ENCODE measurements at regions not wholly inside any gene's neighbourhood (a gene's known extent, or its start where the extent isn't known, plus 50 kb on each side); places are given as distances from the start of the nearest gene placed in this dataset.

DNA sequence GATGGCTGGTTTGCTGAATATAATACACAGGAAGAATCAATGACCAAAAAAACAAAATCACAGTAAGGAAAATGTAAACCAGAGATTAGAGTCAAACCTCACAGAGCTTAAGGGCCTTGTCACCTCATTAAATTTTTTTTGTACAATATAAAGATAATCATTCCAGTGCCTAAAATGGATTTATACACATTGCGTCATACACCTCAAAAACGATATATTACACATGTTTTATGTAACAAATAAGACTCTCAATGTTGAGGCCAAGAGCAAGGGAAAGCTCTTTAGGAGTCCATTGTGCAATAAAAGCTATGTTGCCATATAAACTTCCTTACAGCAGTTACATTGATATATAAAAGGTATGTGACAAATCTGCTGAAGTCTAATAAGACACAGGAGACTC is 856.7 kb upstream of the SLITRK1 start:
- Histone ChIP-seq H3K4me1 (ENCODE audit: insufficient read depth) (no peaks in the 10 kb centered on the region), H3K4me2 (no peak overlapping the region), H3K27me3 (ENCODE audit: insufficient read depth) (no peaks in the 10 kb centered on the region), H3K9me2 (ENCODE audit: insufficient read depth) (peaks cover 6% of the 10 kb centered on the region; the same call in 1 of the 2 replicates), H4K20me1 (replicated peaks; ENCODE audit: insufficient read depth) (no peaks in the 10 kb centered on the region), H3K4me3 (no peak overlapping the region), H3K36me3 (ENCODE audit: insufficient read depth) (no peaks in the 10 kb centered on the region), H3F3A (replicated peaks; ENCODE audit: low read depth) (no peaks in the 10 kb centered on the region), H3K79me2 (replicated peaks; ENCODE audit: insufficient read depth) (no peaks in the 10 kb centered on the region), H2AFZ (no peak overlapping the region), H3K27ac (ENCODE audit: low read depth) (no peak overlapping the region)
- Mint-ChIP-seq H3K36me3 (ENCODE audit: low read depth) (no peaks in the 10 kb centered on the region), H3K27me3 (ENCODE audit: insufficient read depth, low read depth, poor library complexity) (no peaks in the 10 kb centered on the region), H3K9me3 (no peaks in the 10 kb centered on the region), H3K4me3 (no peak overlapping the region), H3K27ac (no peak overlapping the region), H3K4me1 (peaks cover 6% of the 10 kb centered on the region; the same call in 2 of the 3 replicates)
- DNase-seq (ENCODE audit: low spot score) (no peak), ATAC-seq (no peak)
- TF ChIP-seq NANOG (IDR thresholded peaks at IDR 0.05; ENCODE audit: borderline replicate concordance) (no peak), POLR2AphosphoS5 (IDR thresholded peaks at IDR 0.05; ENCODE audit: low read depth) (no peak), ZNF114 (CRISPR knock-in tag; IDR thresholded peaks at IDR 0.05) (no peak), REST (IDR thresholded peaks at IDR 0.05; ENCODE audit: unreplicated experiment) (no peak), STAT1 (IDR thresholded peaks at IDR 0.05; ENCODE audit: unreplicated experiment) (no peak), ZNF462 (CRISPR knock-in tag; IDR thresholded peaks at IDR 0.05) (no peak), CREB1 (CRISPR knock-in tag; IDR thresholded peaks at IDR 0.05; ENCODE audit: low read depth) (no peak), CTCF (conservative IDR thresholded peaks at IDR 0.05; ENCODE audit: low read depth in 2 of 2) (no peak), EZH2 (IDR thresholded peaks at IDR 0.05; ENCODE audit: low read depth, unreplicated experiment) (no peak), ZNF331 (CRISPR knock-in tag; IDR thresholded peaks at IDR 0.05; ENCODE audit: low read depth) (no peak)
- TF ChIP-seq, protein P1, sequence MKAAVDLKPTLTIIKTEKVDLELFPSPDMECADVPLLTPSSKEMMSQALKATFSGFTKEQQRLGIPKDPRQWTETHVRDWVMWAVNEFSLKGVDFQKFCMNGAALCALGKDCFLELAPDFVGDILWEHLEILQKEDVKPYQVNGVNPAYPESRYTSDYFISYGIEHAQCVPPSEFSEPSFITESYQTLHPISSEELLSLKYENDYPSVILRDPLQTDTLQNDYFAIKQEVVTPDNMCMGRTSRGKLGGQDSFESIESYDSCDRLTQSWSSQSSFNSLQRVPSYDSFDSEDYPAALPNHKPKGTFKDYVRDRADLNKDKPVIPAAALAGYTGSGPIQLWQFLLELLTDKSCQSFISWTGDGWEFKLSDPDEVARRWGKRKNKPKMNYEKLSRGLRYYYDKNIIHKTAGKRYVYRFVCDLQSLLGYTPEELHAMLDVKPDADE (IDR thresholded peaks at IDR 0.05), result no peak
